ENCODE measurements at regions not wholly inside any gene's neighbourhood (a gene's known extent, or its start where the extent isn't known, plus 50 kb on each side); places are given as distances from the start of the nearest gene placed in this dataset.

GRCh38 chr3:26989037-26989436 lies 366.5 kb downstream of the LRRC3B start:
- ChIA-PET CTCF (no interaction called here), POLR2A (no interaction called here)
- TF ChIP-seq CTCF (IDR thresholded peaks at IDR 0.05; ENCODE audit: insufficient read depth, low read length, missing control alignments): no peak
- no peak overlapping the region for H3K4me3 ChIP-seq (ENCODE audit: low read depth, low read length)
- DNase-seq (ENCODE audit: low read depth, low spot score): no peak

GRCh38 chr3:26997226-26997625 lies 372.0 kb downstream of the NEK10 start:
- no peak for TF ChIP-seq CTCF (IDR thresholded peaks at IDR 0.05; ENCODE audit: insufficient read depth, low read length, missing control alignments)
- CTCF ChIA-PET: no interaction called here
- no peak overlapping the region for H3K4me3 ChIP-seq (ENCODE audit: low read depth, low read length)
- DNase-seq (ENCODE audit: low read depth, low spot score): no peak
- POLR2A ChIA-PET: no interaction called here

GRCh38 chr3:27010834-27011233 lies 358.3 kb downstream of the NEK10 start:
- DNase-seq (ENCODE audit: low read depth, low spot score): no peak
- CTCF ChIA-PET: no interaction called here
- H3K4me3 ChIP-seq (ENCODE audit: low read depth, low read length): no peak overlapping the region
- TF ChIP-seq CTCF (IDR thresholded peaks at IDR 0.05; ENCODE audit: insufficient read depth, low read length, missing control alignments): no peak
- POLR2A ChIA-PET: no interaction called here

GRCh38 chr3:27022096-27022761 lies 347.0 kb downstream of the NEK10 start:
- ChIA-PET POLR2A (no interaction called here), CTCF (interaction anchor here (1.3 kb wide), 1 partner anchor 12 kb away, joined by 3 read pairs; no protein-coding TSS in a partner anchor)
- no peak for DNase-seq (ENCODE audit: low read depth, low spot score)
- H3K4me3 ChIP-seq (ENCODE audit: low read depth, low read length): no peak overlapping the region
- TF ChIP-seq CTCF (IDR thresholded peaks at IDR 0.05; ENCODE audit: insufficient read depth, low read length, missing control alignments): no peak

- ChIA-PET POLR2A (no interaction called here), CTCF (no interaction called here)
- DNase-seq (ENCODE audit: low read depth, low spot score): no peak
- no peak for TF ChIP-seq CTCF (IDR thresholded peaks at IDR 0.05; ENCODE audit: insufficient read depth, low read length, missing control alignments)
- no peak overlapping the region for H3K4me3 ChIP-seq (ENCODE audit: low read depth, low read length)
Measured at GRCh38 chr3:27024493-27024892, 344.7 kb downstream of the NEK10 start.

- no peak overlapping the region for H3K4me3 ChIP-seq (ENCODE audit: low read depth, low read length)
- no peak for DNase-seq (ENCODE audit: low read depth, low spot score)
- no peak for TF ChIP-seq CTCF (IDR thresholded peaks at IDR 0.05; ENCODE audit: insufficient read depth, low read length, missing control alignments)
- ChIA-PET POLR2A (no interaction called here), CTCF (no interaction called here)
Measured at GRCh38 chr3:27025718-27026117, 343.5 kb downstream of the NEK10 start.

All from AG04449 (cell line).